Hepatocyte (in vitro differentiated cells): ENCODE measurements at regions not wholly inside any gene's neighbourhood (a gene's known extent, or its start where the extent isn't known, plus 50 kb on each side); places are given as distances from the start of the nearest gene placed in this dataset.
"Not testable (repeated sequence)": the region's sequence is repeated elsewhere in the genome, so short reads cannot be mapped to it uniquely, and the experiment has no call there.

Experiments
- DNase-seq: peaks from one replicate; pipeline ENCODE4 v3.0.0-alpha.2; 2016; ENCODE audit warnings: low spot score
- H2AFZ ChIP-seq: fragments of 200-600 bp; sonication (generic); 2 replicates; pipeline ENCODE4 v1.6.0; 2016; ENCODE audit warnings: antibody characterized with exemption, mild to moderate bottlenecking
- H3K27ac ChIP-seq: fragments of 200-600 bp; sonication (generic); 2 replicates; pipeline ENCODE4 v1.5.1; 2016; ENCODE audit warnings: mild to moderate bottlenecking
- H3K27me3 ChIP-seq: fragments of 200-600 bp; sonication (generic); 2 replicates; pipeline ENCODE4 v1.6.1; 2016
- H3K36me3 ChIP-seq: fragments of 200-600 bp; sonication (generic); replicated peaks from 2 replicates; pipeline ENCODE4 v1.5.1; 2016; ENCODE audit warnings: low read depth; ENCODE audit not compliant: insufficient read depth
- H3K4me1 ChIP-seq: fragments of 200-600 bp; sonication (generic); 2 replicates; pipeline ENCODE4 v1.5.1; 2016; ENCODE audit warnings: mild to moderate bottlenecking, moderate library complexity; ENCODE audit not compliant: insufficient read depth
- H3K4me2 ChIP-seq: fragments of 200-600 bp; sonication (generic); 2 replicates; pipeline ENCODE4 v1.6.0; 2016
- H3K4me3 ChIP-seq: fragments of 200-600 bp; sonication (generic); 2 replicates; pipeline ENCODE4 v1.5.1; 2016; ENCODE audit warnings: mild to moderate bottlenecking
- H3K79me2 ChIP-seq: fragments of 200-600 bp; sonication (generic); 2 replicates; pipeline ENCODE4 v1.6.0; 2017; ENCODE audit warnings: mild to moderate bottlenecking
- H3K9me2 ChIP-seq: fragments of 200-600 bp; sonication (generic); replicated peaks from 2 replicates; pipeline ENCODE4 v1.6.0; 2017; ENCODE audit warnings: mild to moderate bottlenecking; ENCODE audit not compliant: insufficient read depth
- H3K9me3 ChIP-seq: fragments of 200-600 bp; sonication (generic); 2 replicates; pipeline ENCODE4 v1.5.1; 2016; ENCODE audit warnings: low read depth, mild to moderate bottlenecking
- H4K20me1 ChIP-seq: fragments of 200-600 bp; sonication (generic); 2 replicates; pipeline ENCODE4 v1.6.0; 2016; ENCODE audit warnings: mild to moderate bottlenecking; ENCODE audit not compliant: insufficient read depth, poor library complexity, severe bottlenecking
- CTCF ChIP-seq: fragments of 200-600 bp; sonication (generic); IDR thresholded peaks from 2 replicates; pipeline ENCODE4 v1.5.1; 2016; ENCODE audit warnings: antibody characterized with exemption, mild to moderate bottlenecking; ENCODE audit not compliant: poor library complexity
- EZH2 ChIP-seq: fragments of 200-600 bp; sonication (generic); IDR thresholded peaks from 2 replicates; pipeline ENCODE4 v1.6.1; 2016; ENCODE audit warnings: antibody characterized with exemption, mild to moderate bottlenecking, borderline replicate concordance
- EZH2phosphoT487 ChIP-seq: fragments of 200-600 bp; sonication (generic); IDR thresholded peaks from one replicate; pipeline ENCODE4 v1.6.1; 2018; ENCODE audit warnings: antibody characterized with exemption, mild to moderate bottlenecking, low read depth, moderate library complexity; ENCODE audit not compliant: unreplicated experiment, severe bottlenecking
- WGBS: methylation state at CpG from one replicate; pipeline ENCODE4 v1.1.6; 2016; ENCODE audit warnings: low lambda C conversion rate; ENCODE audit errors: missing lambda C conversion rate; 5-methylcytosine and 5-hydroxymethylcytosine counted together

GRCh38 chr5:87582149-87582548 lies 169.4 kb upstream of the CCNH start:
- WGBS: 94% methylated on average over 4 of the region's 4 CpGs
- TF ChIP-seq EZH2: no peak
- TF ChIP-seq EZH2phosphoT487: no peak
- TF ChIP-seq CTCF: no peak
- H3K27ac ChIP-seq: no peak overlapping the region

GRCh38 chr5:87581661-87582060 lies 168.9 kb upstream of the CCNH start:
- Histone ChIP-seq H3K36me3 (no peaks in the 10 kb centered on the region), H3K4me2 (no peak overlapping the region), H3K79me2 (no peaks in the 10 kb centered on the region), H3K9me3 (no peaks in the 10 kb centered on the region), H2AFZ (no peak overlapping the region), H3K4me1 (no peaks in the 10 kb centered on the region), H3K27ac (no peak overlapping the region), H3K9me2 (no peaks in the 10 kb centered on the region), H4K20me1 (no peaks in the 10 kb centered on the region), H3K27me3 (no peaks in the 10 kb centered on the region), H3K4me3 (no peak overlapping the region)
- TF ChIP-seq CTCF: no peak
- no peak for TF ChIP-seq EZH2
- no peak for TF ChIP-seq EZH2phosphoT487
- 94% methylated on average over 1 of the region's 1 CpG for WGBS
- DNase-seq: no peak

More at GRCh38 chr5:87582149-87582548, 169.4 kb upstream of the CCNH start:
- Histone ChIP-seq H3K36me3 (no peaks in the 10 kb centered on the region), H3K4me2 (no peak overlapping the region), H3K27me3 (no peaks in the 10 kb centered on the region), H2AFZ (no peak overlapping the region), H3K4me3 (no peak overlapping the region), H3K9me3 (no peaks in the 10 kb centered on the region), H4K20me1 (no peaks in the 10 kb centered on the region), H3K9me2 (no peaks in the 10 kb centered on the region), H3K4me1 (no peaks in the 10 kb centered on the region), H3K79me2 (no peaks in the 10 kb centered on the region)
- DNase-seq: no peak

GRCh38 chr5:87579678-87580077 lies 166.9 kb upstream of the CCNH start:
- Histone ChIP-seq H3K4me2 (no peak overlapping the region), H2AFZ (no peak overlapping the region), H3K9me2 (no peaks in the 10 kb centered on the region), H3K9me3 (no peaks in the 10 kb centered on the region), H3K79me2 (no peaks in the 10 kb centered on the region), H3K27ac (no peak overlapping the region), H3K4me1 (no peaks in the 10 kb centered on the region), H3K36me3 (no peaks in the 10 kb centered on the region), H3K27me3 (no peaks in the 10 kb centered on the region), H3K4me3 (no peak overlapping the region), H4K20me1 (no peaks in the 10 kb centered on the region)
- no peak for TF ChIP-seq EZH2
- no peak for TF ChIP-seq EZH2phosphoT487
- no peak for TF ChIP-seq CTCF
- no peak for DNase-seq

GRCh38 chr5:87576867-87577266 lies 164.1 kb upstream of the CCNH start:
- WGBS: 90% methylated on average over 3 of the region's 3 CpGs

GRCh38 chr5:87576306-87576705 lies 163.6 kb upstream of the CCNH start:
- 52% methylated on average over 4 of the region's 4 CpGs for WGBS
- H3K36me3 ChIP-seq, H3K4me1 ChIP-seq, H3K27me3 ChIP-seq, H3K9me2 ChIP-seq, DNase-seq, H3K9me3 ChIP-seq, H2AFZ ChIP-seq, H3K4me3 ChIP-seq, H4K20me1 ChIP-seq, H3K79me2 ChIP-seq, H3K4me2 ChIP-seq, H3K27ac ChIP-seq: not testable (repeated sequence)

More at GRCh38 chr5:87576867-87577266, 164.1 kb upstream of the CCNH start:
- no peaks in the 10 kb centered on the region for H4K20me1 ChIP-seq
- H3K79me2 ChIP-seq: no peaks in the 10 kb centered on the region
- no peak overlapping the region for H2AFZ ChIP-seq
- DNase-seq: no peak
- H3K9me2 ChIP-seq: no peaks in the 10 kb centered on the region
- TF ChIP-seq EZH2phosphoT487 (no peak), CTCF (no peak), EZH2 (no peak)
- no peaks in the 10 kb centered on the region for H3K4me1 ChIP-seq
- H3K4me2 ChIP-seq: no peak overlapping the region
- no peak overlapping the region for H3K4me3 ChIP-seq
- no peak overlapping the region for H3K27ac ChIP-seq
- H3K36me3 ChIP-seq: no peaks in the 10 kb centered on the region
- H3K9me3 ChIP-seq: no peaks in the 10 kb centered on the region
- no peaks in the 10 kb centered on the region for H3K27me3 ChIP-seq
